Neural progenitor cell (in vitro differentiated cells): ENCODE measurements at regions not wholly inside any gene's neighbourhood (a gene's known extent, or its start where the extent isn't known, plus 50 kb on each side); places are given as distances from the start of the nearest gene placed in this dataset.

Experiments used
- CTCF ChIP-seq: fragments of 200-600 bp; sonication (generic); IDR thresholded peaks from 2 replicates; pipeline ENCODE4 v1.5.1; 2017; ENCODE audit warnings: antibody characterized with exemption, mild to moderate bottlenecking
- EZH2 ChIP-seq: fragments of 200-600 bp; sonication (generic); IDR thresholded peaks from 2 replicates; pipeline ENCODE4 v1.6.1; 2017; ENCODE audit warnings: antibody characterized with exemption, mild to moderate bottlenecking, moderate library complexity
- EZH2phosphoT487 ChIP-seq: fragments of 200-600 bp; sonication (generic); IDR thresholded peaks from 2 replicates; pipeline ENCODE4 v1.6.1; 2017; ENCODE audit warnings: antibody characterized with exemption

- TF ChIP-seq CTCF, result no peak
- TF ChIP-seq EZH2, result no peak
- no peak for TF ChIP-seq EZH2phosphoT487
Measured at GRCh38 chr14:105912641-105913180, 386.3 kb downstream of the TMEM121 start.
